AG10803 (cell line): ENCODE measurements at regions not wholly inside any gene's neighbourhood (a gene's known extent, or its start where the extent isn't known, plus 50 kb on each side); places are given as distances from the start of the nearest gene placed in this dataset.

Experiments used
- DNase-seq: peaks from one replicate; pipeline ENCODE4 v3.0.0; 2010; ENCODE audit warnings: low read depth
- H3K4me3 ChIP-seq: 2 replicates; pipeline ENCODE4 v1.5.1; 2011; ENCODE audit warnings: mild to moderate bottlenecking, low read length, control low read depth
- TF ChIP-seq, protein P1 (sequence below): conservative IDR thresholded peaks from 2 replicates; pipeline ENCODE4 v1.5.1; 2011; ENCODE audit warnings: mild to moderate bottlenecking, low read length, control low read depth, inconsistent platforms

DNA sequence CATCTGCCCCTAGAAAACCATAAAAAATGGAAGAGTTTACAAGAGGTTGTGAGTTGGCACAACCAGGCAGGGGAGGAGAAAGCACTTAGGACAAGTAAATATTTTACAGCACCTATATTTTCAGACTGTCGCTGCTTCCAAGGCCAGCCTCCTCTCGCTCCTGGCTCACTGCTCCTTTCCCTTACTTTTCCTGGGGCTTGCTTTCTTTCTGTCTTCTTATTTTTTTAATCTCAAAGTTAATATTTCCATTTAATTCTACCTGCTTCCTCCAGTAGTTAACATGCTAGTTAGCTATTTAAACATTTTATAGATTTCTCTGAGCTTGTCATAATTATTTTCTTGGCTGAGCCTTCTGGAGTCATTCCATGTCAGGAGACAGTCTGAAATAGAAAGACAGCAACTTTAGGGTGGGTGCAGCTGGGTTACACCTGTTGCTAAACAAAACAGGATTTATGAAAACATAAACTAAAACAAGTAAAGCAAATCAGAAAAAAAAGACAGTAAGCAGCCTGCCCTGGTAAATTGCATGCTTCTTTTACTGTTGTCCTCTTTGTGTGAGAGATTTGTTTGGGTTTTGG, 330.1 kb downstream of the DLEU7 start:
- DNase-seq: no peak
- TF ChIP-seq, protein P1, sequence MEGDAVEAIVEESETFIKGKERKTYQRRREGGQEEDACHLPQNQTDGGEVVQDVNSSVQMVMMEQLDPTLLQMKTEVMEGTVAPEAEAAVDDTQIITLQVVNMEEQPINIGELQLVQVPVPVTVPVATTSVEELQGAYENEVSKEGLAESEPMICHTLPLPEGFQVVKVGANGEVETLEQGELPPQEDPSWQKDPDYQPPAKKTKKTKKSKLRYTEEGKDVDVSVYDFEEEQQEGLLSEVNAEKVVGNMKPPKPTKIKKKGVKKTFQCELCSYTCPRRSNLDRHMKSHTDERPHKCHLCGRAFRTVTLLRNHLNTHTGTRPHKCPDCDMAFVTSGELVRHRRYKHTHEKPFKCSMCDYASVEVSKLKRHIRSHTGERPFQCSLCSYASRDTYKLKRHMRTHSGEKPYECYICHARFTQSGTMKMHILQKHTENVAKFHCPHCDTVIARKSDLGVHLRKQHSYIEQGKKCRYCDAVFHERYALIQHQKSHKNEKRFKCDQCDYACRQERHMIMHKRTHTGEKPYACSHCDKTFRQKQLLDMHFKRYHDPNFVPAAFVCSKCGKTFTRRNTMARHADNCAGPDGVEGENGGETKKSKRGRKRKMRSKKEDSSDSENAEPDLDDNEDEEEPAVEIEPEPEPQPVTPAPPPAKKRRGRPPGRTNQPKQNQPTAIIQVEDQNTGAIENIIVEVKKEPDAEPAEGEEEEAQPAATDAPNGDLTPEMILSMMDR: no peak
- no peak overlapping the region for H3K4me3 ChIP-seq

DNA sequence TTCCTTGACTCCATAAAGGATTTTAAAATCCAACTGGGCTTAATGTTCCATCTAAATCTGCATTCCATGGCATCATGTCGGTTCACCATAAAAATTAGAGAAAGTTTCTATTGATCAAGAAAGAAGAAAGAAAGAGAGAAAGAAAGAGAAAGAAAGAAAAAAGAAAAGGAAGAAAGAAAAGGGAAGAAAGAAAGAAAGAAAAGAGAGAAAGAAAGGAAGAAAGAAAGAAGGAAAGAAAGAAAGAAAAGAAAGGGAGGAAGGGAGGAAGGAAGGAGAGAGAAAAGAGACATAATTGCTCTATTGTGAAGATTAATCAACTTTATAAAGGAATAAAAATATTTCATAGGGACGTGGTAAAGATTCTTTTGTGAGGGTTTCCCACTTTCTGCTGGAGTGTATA, 329.2 kb downstream of the DLEU7 start:
- TF ChIP-seq, protein P1: no peak
- no peak overlapping the region for H3K4me3 ChIP-seq
- DNase-seq: no peak

DNA sequence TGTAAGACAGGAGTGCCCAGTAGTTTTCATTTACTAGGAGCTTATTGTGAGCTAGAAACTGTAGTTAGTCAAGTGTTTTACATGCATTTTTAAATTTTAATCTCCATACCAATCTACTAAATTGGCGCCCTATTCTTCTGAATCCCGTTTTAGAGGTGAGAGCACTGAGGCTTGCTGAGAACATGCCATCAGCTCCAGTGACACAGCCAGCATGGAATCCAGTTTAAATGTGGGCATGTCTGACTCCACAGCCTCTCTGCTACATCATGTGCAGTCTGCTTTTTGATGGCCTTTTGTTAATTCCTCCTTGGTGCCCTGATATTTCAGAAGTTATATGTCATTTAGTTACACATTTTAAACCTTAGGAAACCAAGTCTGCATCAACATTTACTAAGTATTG, 325.4 kb downstream of the DLEU7 start:
- H3K4me3 ChIP-seq: no peak overlapping the region
- DNase-seq: no peak
- TF ChIP-seq, protein P1: no peak

DNA sequence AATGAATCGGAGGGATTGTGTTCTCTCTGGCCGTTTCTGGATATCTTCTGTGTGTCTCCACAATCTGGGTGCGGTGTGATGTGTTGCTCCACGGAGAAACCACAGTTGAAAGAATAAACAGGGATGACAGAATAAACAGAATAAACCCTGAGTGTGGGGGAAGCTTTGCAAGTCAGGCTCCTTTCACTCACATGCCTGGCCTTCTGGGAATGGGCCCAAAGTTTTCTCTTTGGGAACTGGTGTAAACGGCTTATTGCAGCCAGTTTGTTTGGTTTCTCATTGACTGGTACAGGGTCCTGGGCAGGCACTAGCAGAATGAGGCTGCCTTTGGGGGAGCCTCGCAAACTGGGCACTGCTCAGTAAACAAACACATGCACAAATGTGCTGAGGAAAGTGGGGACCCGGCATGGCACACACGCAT, 324.7 kb downstream of the DLEU7 start:
- no peak overlapping the region for H3K4me3 ChIP-seq
- no peak for DNase-seq
- TF ChIP-seq, protein P1: no peak

DNA sequence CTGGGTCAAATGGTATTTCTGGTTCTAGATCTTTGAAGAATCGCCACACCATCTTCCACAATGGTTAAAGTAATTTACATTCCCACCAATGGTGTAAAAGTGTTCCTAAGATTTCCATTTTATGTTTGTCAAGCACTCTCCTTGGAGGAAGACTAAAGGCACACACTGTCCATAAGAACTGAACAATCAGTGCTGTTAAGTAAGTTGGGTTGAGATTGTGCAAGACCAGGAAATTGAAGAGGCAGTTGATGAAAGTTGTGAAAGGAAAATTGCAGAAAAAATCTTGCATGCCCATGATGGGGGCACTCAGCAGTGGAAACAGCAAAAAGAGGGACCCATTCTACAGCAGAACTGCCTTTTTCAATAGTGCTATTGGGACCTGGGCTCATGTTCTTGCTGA, 323.6 kb downstream of the DLEU7 start:
- no peak for DNase-seq
- TF ChIP-seq, protein P1: no peak
- H3K4me3 ChIP-seq: no peak overlapping the region

DNA sequence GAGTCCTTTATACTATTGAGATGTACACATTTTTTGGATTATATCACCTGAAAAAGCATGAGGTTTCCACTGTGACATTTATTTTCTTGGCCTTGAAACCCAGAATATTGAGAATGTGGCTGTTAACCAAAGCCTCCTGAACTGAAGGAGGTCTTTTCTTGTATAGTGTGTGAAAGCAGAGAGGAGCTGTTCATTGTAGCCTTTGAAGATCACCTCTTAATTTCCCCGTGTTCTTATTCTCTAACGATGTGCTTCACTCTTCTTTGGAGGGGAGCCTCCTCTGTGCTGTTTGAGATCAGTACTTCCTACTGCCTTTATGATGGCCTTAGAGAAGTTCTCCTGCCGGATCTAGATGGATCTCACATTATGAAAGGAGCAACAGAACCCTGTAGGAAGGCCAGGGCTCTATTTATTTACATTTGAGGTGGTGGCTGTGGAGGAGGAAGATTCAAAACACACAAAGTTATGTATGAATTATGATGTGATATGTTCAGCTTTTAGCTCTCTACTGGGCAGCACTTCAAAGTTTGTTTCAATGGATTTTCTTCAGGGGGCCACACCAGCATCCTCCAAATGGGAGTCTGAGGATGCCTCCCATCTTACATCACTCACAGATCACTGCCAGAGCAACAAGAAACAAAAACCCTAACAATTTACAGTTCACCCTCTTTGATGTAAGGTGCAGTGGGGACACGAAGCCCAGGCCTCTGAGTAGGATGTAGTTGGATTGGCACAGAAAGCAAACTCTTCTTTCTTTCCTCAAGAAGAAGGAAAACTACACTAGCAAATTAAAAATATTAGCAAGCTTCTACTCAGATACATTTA, 322.3 kb downstream of the DLEU7 start:
- no peak overlapping the region for H3K4me3 ChIP-seq
- no peak for DNase-seq
- TF ChIP-seq, protein P1: no peak

DNA sequence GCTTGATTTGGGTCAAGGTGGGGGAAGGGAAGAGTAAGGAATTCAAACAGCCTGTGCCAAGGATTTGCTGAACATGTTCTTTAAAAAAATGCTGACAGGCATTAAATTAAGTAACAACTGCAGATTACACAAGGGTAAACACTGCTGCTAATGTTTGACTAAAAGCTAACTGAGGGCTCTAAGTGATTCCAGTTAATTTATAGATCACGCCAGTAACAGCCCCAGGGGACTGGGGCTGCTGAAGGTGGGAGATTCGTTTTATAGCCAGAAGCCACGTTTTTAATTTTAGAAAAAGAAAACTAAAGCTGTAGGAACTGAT, 321.7 kb downstream of the DLEU7 start:
- H3K4me3 ChIP-seq: no peak overlapping the region
- peak; percentile 77 for DNase-seq
- TF ChIP-seq, protein P1: no peak
